ENCODE measurements at regions not wholly inside any gene's neighbourhood (a gene's known extent, or its start where the extent isn't known, plus 50 kb on each side); places are given as distances from the start of the nearest gene placed in this dataset.

GRCh38 chr6:3620937-3621336, 130.6 kb downstream of the PXDC1 start:
- intact Hi-C loops (cut with DNase I) = no loop called here
- DNase-seq (ENCODE audit: extremely low spot score in 2 of 2) = peak in 1 of 2 donors; percentile 60
- H3K4me1 ChIP-seq = no peaks in the 10 kb centered on the region

GRCh38 chr6:3620389-3620788, 131.1 kb downstream of the PXDC1 start:
- peak in 1 of 2 donors; percentile 29 for DNase-seq (ENCODE audit: extremely low spot score in 2 of 2)

More at GRCh38 chr6:3620937-3621336, 130.6 kb downstream of the PXDC1 start:
- Histone ChIP-seq H3K36me3 (no peaks in the 10 kb centered on the region), H3K27me3 (no peaks in the 10 kb centered on the region), H3K27ac (no peak overlapping the region), H3K9me3 (no peaks in the 10 kb centered on the region), H3K4me3 (no peak overlapping the region)
- TF ChIP-seq POLR2AphosphoS5 (IDR thresholded peaks at IDR 0.05; ENCODE audit: insufficient read depth in 1 of 2, low read depth in 1 of 2) (no peak), POLR2A (IDR thresholded peaks at IDR 0.05) (no peak), CTCF (IDR thresholded peaks at IDR 0.05) (no peak)

GRCh38 chr6:3619800-3620199, 131.7 kb downstream of the PXDC1 start:
- H3K36me3 ChIP-seq = no peaks in the 10 kb centered on the region
- H3K4me1 ChIP-seq = no peaks in the 10 kb centered on the region
- H3K27me3 ChIP-seq = no peaks in the 10 kb centered on the region
- no peak overlapping the region for H3K27ac ChIP-seq
- H3K4me3 ChIP-seq = no peak overlapping the region
- intact Hi-C loops (cut with DNase I) = no loop called here
- DNase-seq (ENCODE audit: extremely low spot score in 2 of 2) = peak; percentile 61 to 62
- no peaks in the 10 kb centered on the region for H3K9me3 ChIP-seq
- TF ChIP-seq CTCF (IDR thresholded peaks at IDR 0.05) (no peak), POLR2A (IDR thresholded peaks at IDR 0.05) (no peak), POLR2AphosphoS5 (IDR thresholded peaks at IDR 0.05; ENCODE audit: insufficient read depth in 1 of 2, low read depth in 1 of 2) (no peak)

More at GRCh38 chr6:3620389-3620788, 131.1 kb downstream of the PXDC1 start:
- Histone ChIP-seq H3K36me3 (no peaks in the 10 kb centered on the region), H3K27ac (no peak overlapping the region), H3K27me3 (no peaks in the 10 kb centered on the region), H3K4me3 (no peak overlapping the region), H3K4me1 (no peaks in the 10 kb centered on the region), H3K9me3 (no peaks in the 10 kb centered on the region)
- intact Hi-C loops (cut with DNase I) = no loop called here
- TF ChIP-seq POLR2AphosphoS5 (IDR thresholded peaks at IDR 0.05; ENCODE audit: insufficient read depth in 1 of 2, low read depth in 1 of 2) = no peak
- TF ChIP-seq POLR2A (IDR thresholded peaks at IDR 0.05) = no peak
- TF ChIP-seq CTCF (IDR thresholded peaks at IDR 0.05) = no peak

- no peaks in the 10 kb centered on the region for H3K4me1 ChIP-seq
- no peaks in the 10 kb centered on the region for H3K9me3 ChIP-seq
- peak; percentile 55 to 74 for DNase-seq (ENCODE audit: extremely low spot score in 2 of 2)
- H3K4me3 ChIP-seq = no peak overlapping the region
- no peak overlapping the region for H3K27ac ChIP-seq
- no peaks in the 10 kb centered on the region for H3K36me3 ChIP-seq
- intact Hi-C loops (cut with DNase I) = no loop called here
- H3K27me3 ChIP-seq = no peaks in the 10 kb centered on the region
- TF ChIP-seq CTCF (IDR thresholded peaks at IDR 0.05) = no peak
These were observed 132.3 kb downstream of the PXDC1 start for GRCh38 chr6:3619201-3619600.

- no peak overlapping the region for H3K27ac ChIP-seq
- H3K4me1 ChIP-seq = no peaks in the 10 kb centered on the region
- peak; percentile 12 to 37 for DNase-seq (ENCODE audit: extremely low spot score in 2 of 2)
- no peak overlapping the region for H3K4me3 ChIP-seq
- intact Hi-C loops (cut with DNase I) = no loop called here
- no peak for TF ChIP-seq POLR2AphosphoS5 (IDR thresholded peaks at IDR 0.05; ENCODE audit: insufficient read depth in 1 of 2, low read depth in 1 of 2)
- no peaks in the 10 kb centered on the region for H3K9me3 ChIP-seq
- no peaks in the 10 kb centered on the region for H3K36me3 ChIP-seq
- no peaks in the 10 kb centered on the region for H3K27me3 ChIP-seq
These were observed 132.9 kb downstream of the PXDC1 start for GRCh38 chr6:3618642-3619041.
